Suprapubic skin (tissue), 4 donors: ENCODE measurements at regions not wholly inside any gene's neighbourhood (a gene's known extent, or its start where the extent isn't known, plus 50 kb on each side); places are given as distances from the start of the nearest gene placed in this dataset.

Experiments
- CTCF ChIP-seq, 2 donors: fragments of 200-600 bp in 1 of 2; fragments of 450-650 bp in 1 of 2; sonication (generic) in 1 of 2; IDR thresholded peaks; one replicate each; pipeline ENCODE4 v1.5.1; 2016 to 2019; ENCODE audit warnings: antibody characterized with exemption in 2 of 2, mild to moderate bottlenecking in 1 of 2, moderate library complexity in 1 of 2
- POLR2A ChIP-seq, 2 donors: fragments of 450-650 bp; IDR thresholded peaks; one replicate each; pipeline ENCODE4 v1.6.1; 2017; ENCODE audit warnings: antibody characterized with exemption in 2 of 2, mild to moderate bottlenecking in 2 of 2, moderate library complexity in 2 of 2
- POLR2AphosphoS5 ChIP-seq, 3 donors: sonication (generic); formaldehyde crosslinking; IDR thresholded peaks; one replicate each; pipeline ENCODE4 v1.6.1; 2017; ENCODE audit warnings: antibody characterized with exemption in 3 of 3

- TF ChIP-seq CTCF (IDR thresholded peaks at IDR 0.05) (no peak), POLR2A (IDR thresholded peaks at IDR 0.05) (no peak), POLR2AphosphoS5 (IDR thresholded peaks at IDR 0.05) (no peak)
Observed at GRCh38 chr1:5597991-5598823, 394.0 kb downstream of the NPHP4 start.
